NCI-H2227 treated with DMSO at 0.1 percent for 48 hours (cell line): ENCODE measurements at regions not wholly inside any gene's neighbourhood (a gene's known extent, or its start where the extent isn't known, plus 50 kb on each side); places are given as distances from the start of the nearest gene placed in this dataset.

Experiments
- DNase-seq: peaks from one replicate; lab custom pipeline; 2025; lab: John Stamatoyannopoulos, UW

GRCh38 chr3:113051787-113052186, 61.0 kb downstream of the GTPBP8 start:
- no peak for DNase-seq

- DNase-seq = no peak
Observed at GRCh38 chr3:113053169-113053568, 62.4 kb downstream of the GTPBP8 start.

GRCh38 chr3:113054552-113054951, 63.8 kb downstream of the GTPBP8 start:
- no peak for DNase-seq

GRCh38 chr3:113055201-113055600, 64.4 kb downstream of the GTPBP8 start:
- DNase-seq = no peak

GRCh38 chr3:113055961-113056360, 65.2 kb downstream of the GTPBP8 start:
- no peak for DNase-seq

GRCh38 chr3:113057117-113057516, 66.3 kb downstream of the GTPBP8 start:
- DNase-seq = no peak

GRCh38 chr3:113058188-113058587, 67.4 kb downstream of the GTPBP8 start:
- no peak for DNase-seq

- no peak for DNase-seq
Observed at GRCh38 chr3:113062705-113063104, 71.9 kb downstream of the GTPBP8 start.

GRCh38 chr3:113063126-113063894, 72.5 kb downstream of the GTPBP8 start:
- no peak for DNase-seq

- no peak for DNase-seq
Observed at GRCh38 chr3:113064183-113064582, 73.4 kb downstream of the GTPBP8 start.

GRCh38 chr3:113065336-113065735, 74.6 kb downstream of the GTPBP8 start:
- no peak for DNase-seq

- no peak for DNase-seq
Observed at GRCh38 chr3:113070072-113070640, 79.4 kb downstream of the GTPBP8 start.

GRCh38 chr3:113070681-113071113, 79.9 kb downstream of the GTPBP8 start:
- no peak for DNase-seq

- DNase-seq = no peak
Observed at GRCh38 chr3:113075588-113075987, 84.8 kb downstream of the GTPBP8 start.

- DNase-seq = no peak
Observed at GRCh38 chr3:113079218-113079961, 88.6 kb downstream of the GTPBP8 start.

- DNase-seq = no peak
Observed at GRCh38 chr3:113084777-113085176, 94.0 kb downstream of the GTPBP8 start.

- peak; percentile 26 for DNase-seq
Observed at GRCh38 chr3:113086560-113087461, 96.0 kb downstream of the GTPBP8 start.

GRCh38 chr3:113088616-113089015, 97.8 kb downstream of the GTPBP8 start:
- no peak for DNase-seq

- DNase-seq = no peak
Observed at GRCh38 chr3:113091417-113091816, 100.6 kb downstream of the GTPBP8 start.

- no peak for DNase-seq
Observed at GRCh38 chr3:113092746-113093145, 102.0 kb downstream of the GTPBP8 start.

- peak; percentile 1 for DNase-seq
Observed at GRCh38 chr3:113094337-113095221, 103.8 kb downstream of the GTPBP8 start.
